GM12878 (cell line): ENCODE measurements at regions not wholly inside any gene's neighbourhood (a gene's known extent, or its start where the extent isn't known, plus 50 kb on each side); places are given as distances from the start of the nearest gene placed in this dataset.

ENCODE experiments used
- ATAC-seq: fragments of 200-7000 bp; cut with Tn5 transposase; 3 replicates; pipeline ENCODE4 v1.9.1; 2020; ENCODE audit warnings: mild to moderate bottlenecking, moderate library complexity
- BruUV-seq: library from RNA; stranded (reverse); fragments of 400-500 nt; replicated peaks from 2 replicates; lab custom pipeline; 2021; lab: Mats Ljungman, UMichigan
- CTCF ChIA-PET: fragments of 300-600 bp; sonication (Branson Sonifier 250); formaldehyde crosslinking; extraction: SDS; loops from one replicate; lab custom pipeline; 2021; ENCODE audit warnings: inconsistent platforms; lab: Yijun Ruan, JAX
- POLR2A ChIA-PET: fragments of 350-600 bp; formaldehyde crosslinking; extraction: SDS; loops from one replicate; lab custom pipeline; 2021; ENCODE audit warnings: inconsistent platforms; lab: Charles Lee
- RAD21 ChIA-PET: fragments of 300-600 bp; sonication (Branson Sonifier 250); formaldehyde crosslinking; loops from one replicate; lab custom pipeline; 2023; ENCODE audit warnings: antibody characterized with exemption; ENCODE audit not compliant: unreplicated experiment; lab: Charles Lee
- SMC1A ChIA-PET: fragments of 300-600 bp; sonication (Branson Sonifier 250); formaldehyde crosslinking; loops from one replicate; lab custom pipeline; 2023; ENCODE audit not compliant: unreplicated experiment, uncharacterized antibody; lab: Charles Lee
- DNase-seq: peaks from one replicate; pipeline ENCODE4 v3.0.0-alpha.2; 2011; ENCODE audit warnings: low read depth, low spot score
- FAIRE-seq: peaks from 3 replicates; lab custom pipeline; 2011; peaks lifted over from hg19 to GRCh38; lab: Jason Lieb, UNC
- H2AFZ ChIP-seq: 2 replicates; pipeline ENCODE4 v1.6.0; 2011; ENCODE audit warnings: low read depth, low read length, control low read depth; ENCODE audit not compliant: control insufficient read depth
- H3K27ac ChIP-seq: 2 replicates; pipeline ENCODE4 v1.5.1; 2011; ENCODE audit warnings: control low read depth; ENCODE audit not compliant: control insufficient read depth, insufficient read depth
- H3K27me3 ChIP-seq, 2 experiments: replicated peaks in 1 of 2; 2 replicates each; pipeline versions ENCODE4 v1.6.0 to v1.6.1; 2011; ENCODE audit warnings: low read length in 1 of 2; ENCODE audit not compliant: control insufficient read depth in 2 of 2, insufficient read depth in 2 of 2
- H3K36me3 ChIP-seq, 2 experiments: 2 replicates each; pipeline ENCODE4 v1.5.1; 2011; ENCODE audit warnings: low read length in 1 of 2; ENCODE audit not compliant: control insufficient read depth in 2 of 2, insufficient read depth in 2 of 2
- H3K4me1 ChIP-seq: 2 replicates; pipeline ENCODE4 v1.6.1; 2011; ENCODE audit warnings: mild to moderate bottlenecking, low read length, moderate library complexity, mixed read lengths; ENCODE audit not compliant: control insufficient read depth, insufficient read depth
- H3K4me2 ChIP-seq: 2 replicates; pipeline ENCODE4 v1.6.0; 2011; ENCODE audit warnings: control low read depth; ENCODE audit not compliant: control insufficient read depth, insufficient read depth
- H3K4me3 ChIP-seq: fragments of 200-600 bp; sonication (generic); 2 replicates; pipeline ENCODE4 v1.5.1; 2016
- H3K79me2 ChIP-seq: 2 replicates; pipeline ENCODE4 v1.6.0; 2011; ENCODE audit warnings: low read length; ENCODE audit not compliant: control insufficient read depth, insufficient read depth
- H3K9ac ChIP-seq: 2 replicates; pipeline ENCODE4 v1.8.0; 2011; ENCODE audit warnings: low read length, control low read depth, mixed read lengths; ENCODE audit not compliant: control insufficient read depth, insufficient read depth
- H3K9me3 ChIP-seq: replicated peaks from 3 replicates; pipeline ENCODE4 v1.5.1; 2011; ENCODE audit warnings: mild to moderate bottlenecking, low read length; ENCODE audit not compliant: control insufficient read depth, insufficient read depth
- H4K20me1 ChIP-seq: 2 replicates; pipeline ENCODE4 v1.6.0; 2011; ENCODE audit not compliant: control insufficient read depth, insufficient read depth
- NFYB ChIP-seq: IDR thresholded peaks from 2 replicates; pipeline ENCODE4 v1.6.1; 2011; ENCODE audit warnings: low read depth, mild to moderate bottlenecking, low read length, improper control_type of control experiment, moderate library complexity; ENCODE audit not compliant: insufficient read depth
- SREBF2 ChIP-seq: IDR thresholded peaks from 2 replicates; pipeline ENCODE4 v1.6.1; 2012; ENCODE audit warnings: mild to moderate bottlenecking, low read length
- YBX1 ChIP-seq: fragments of 450-650 bp; IDR thresholded peaks from 2 replicates; pipeline ENCODE4 v1.6.1; 2016; ENCODE audit warnings: antibody characterized with exemption
- ZNF207 ChIP-seq: fragments of 450-650 bp; IDR thresholded peaks from 2 replicates; pipeline ENCODE4 v1.6.1; 2014; ENCODE audit warnings: antibody characterized with exemption, mild to moderate bottlenecking, borderline replicate concordance
- ZNF622 ChIP-seq: fragments of 450-650 bp; IDR thresholded peaks from 2 replicates; pipeline ENCODE4 v1.6.1; 2017; ENCODE audit warnings: mild to moderate bottlenecking, inconsistent platforms
- WGBS: methylation state at CpG from one replicate; pipeline ENCODE4 v1.1.6; 2016; ENCODE audit warnings: low lambda C conversion rate; ENCODE audit not compliant: insufficient replicate concordance, insufficient coverage; ENCODE audit errors: missing lambda C conversion rate; 5-methylcytosine and 5-hydroxymethylcytosine counted together
- in situ Hi-C: fragments of 300-500 bp; cut with MboI; formaldehyde crosslinking; loops from 9 replicates; pipeline ENCODE4 v1.14.3; 2018; ENCODE audit warnings: mixed read lengths
- intact Hi-C: fragments of 100-400 bp; cut with micrococcal nuclease; formaldehyde crosslinking; loops from one replicate; pipeline ENCODE4 v1.14.2; 2022; ENCODE audit not compliant: unreplicated experiment
- TF ChIP-seq, protein P1 (sequence below), 3 experiments: IDR thresholded peaks in 2 of 3; conservative IDR thresholded peaks in 1 of 3; 2 replicates each; pipeline ENCODE4 v1.5.1; 2011; ENCODE audit warnings: low read depth in 3 of 3, low read length in 3 of 3, mild to moderate bottlenecking in 3 of 3, control low read depth in 2 of 3, moderate library complexity in 2 of 3, inconsistent platforms in 1 of 3, mixed read lengths in 1 of 3; ENCODE audit not compliant: control insufficient read depth in 2 of 3, insufficient read depth in 1 of 3; ENCODE audit errors: extremely low read depth in 1 of 3
- TF ChIP-seq, protein P2 (sequence below): fragments of 450-650 bp; IDR thresholded peaks from 2 replicates; pipeline ENCODE4 v1.6.1; 2018; ENCODE audit warnings: borderline replicate concordance, mild to moderate bottlenecking; ENCODE audit not compliant: partially characterized antibody
- TF ChIP-seq, protein P3 (sequence below): fragments of 450-650 bp; formaldehyde crosslinking; IDR thresholded peaks from 2 replicates; pipeline ENCODE4 v1.4.0; 2022; ENCODE audit warnings: mild to moderate bottlenecking, moderate library complexity

DNA sequence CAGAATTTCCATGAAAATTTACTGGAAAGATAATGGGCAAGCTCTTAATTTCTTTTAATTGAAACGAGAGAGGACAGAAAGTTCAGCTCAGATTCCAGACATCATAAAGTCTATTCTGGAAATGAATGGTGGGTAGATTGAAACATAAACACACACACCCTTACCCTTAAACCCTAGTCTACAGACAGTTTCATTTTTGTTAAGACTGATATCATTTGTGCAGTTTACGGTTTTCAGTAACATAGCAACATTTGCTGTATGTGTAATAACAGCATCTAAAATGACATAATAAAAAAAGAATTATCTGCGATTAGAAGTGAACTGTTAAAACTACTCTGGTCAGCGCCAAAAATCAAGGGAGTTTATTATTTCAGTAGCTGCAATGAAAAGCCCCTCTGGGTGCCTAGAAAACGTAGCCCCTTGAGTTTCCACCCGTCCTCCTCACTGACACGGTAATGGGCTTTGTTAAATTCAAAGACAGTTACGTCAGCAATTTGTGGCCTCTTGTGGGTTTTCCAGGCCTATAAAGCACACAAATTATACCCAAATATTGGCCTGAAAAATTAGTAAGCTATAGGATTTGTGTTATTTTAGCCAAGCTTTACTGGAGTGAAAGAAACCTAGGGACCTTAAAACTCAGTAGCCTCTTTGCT is 520.6 kb upstream of the SOX9 start:
- FAIRE-seq, result no peak

DNA sequence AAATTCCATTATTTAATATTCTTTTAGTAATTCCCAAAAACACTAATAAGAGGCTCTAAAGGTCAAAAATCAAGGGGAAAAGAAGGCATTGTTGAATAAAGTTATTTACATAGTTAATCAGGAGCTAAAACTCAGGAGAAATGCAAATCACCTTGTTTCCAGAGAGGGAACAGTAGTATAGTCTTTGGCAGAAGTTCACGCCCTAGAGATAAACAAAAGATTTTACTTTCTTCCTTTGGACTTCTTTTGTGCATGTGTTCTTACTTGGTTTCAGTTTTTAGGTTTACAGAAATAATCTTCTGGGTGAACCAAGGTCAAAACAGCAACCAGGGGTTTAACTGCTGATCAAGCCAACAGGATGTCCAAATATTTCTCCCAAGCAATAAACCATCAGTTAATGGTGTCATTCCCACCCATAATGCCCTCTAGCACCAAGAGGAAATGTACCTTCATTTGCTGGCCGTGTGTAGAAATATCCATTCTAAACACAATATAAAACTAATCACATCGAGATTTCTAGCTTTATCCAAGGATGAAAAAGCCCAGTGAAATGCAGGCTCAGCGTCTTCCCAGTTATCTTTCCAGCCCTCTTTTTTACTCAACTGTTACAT is 518.8 kb upstream of the SOX9 start:
- CTCF ChIA-PET, result no interaction called here
- no TSS peak for BruUV-seq
- in situ Hi-C loops (loop anchor here (25.0 kb wide), 1 partner anchor 935 kb away; no protein-coding TSS in a partner anchor), intact Hi-C loops (no loop called here)
- Histone ChIP-seq H3K9me3 (no peaks in the 10 kb centered on the region), H3K36me3 (no peaks in the 10 kb centered on the region), H3K27ac (no peak overlapping the region), H3K27me3 (no peaks in the 10 kb centered on the region), H3K4me2 (no peak overlapping the region), H4K20me1 (no peaks in the 10 kb centered on the region), H3K79me2 (no peaks in the 10 kb centered on the region), H2AFZ (no peak overlapping the region), H3K9ac (no peak overlapping the region), H3K4me3 (no peak overlapping the region), H3K4me1 (no peaks in the 10 kb centered on the region)
- FAIRE-seq, result no peak
- no peak for DNase-seq
- SMC1A ChIA-PET, result interaction anchor here (1.3 kb wide), 1 partner anchor 9 kb away, joined by 3 read pairs; no protein-coding TSS in a partner anchor
- POLR2A ChIA-PET, result no interaction called here
- RAD21 ChIA-PET, result no interaction called here
- WGBS, result 7% methylated on average over 4 of the region's 4 CpGs
- ATAC-seq, result no peak
- TF ChIP-seq, protein P1, sequence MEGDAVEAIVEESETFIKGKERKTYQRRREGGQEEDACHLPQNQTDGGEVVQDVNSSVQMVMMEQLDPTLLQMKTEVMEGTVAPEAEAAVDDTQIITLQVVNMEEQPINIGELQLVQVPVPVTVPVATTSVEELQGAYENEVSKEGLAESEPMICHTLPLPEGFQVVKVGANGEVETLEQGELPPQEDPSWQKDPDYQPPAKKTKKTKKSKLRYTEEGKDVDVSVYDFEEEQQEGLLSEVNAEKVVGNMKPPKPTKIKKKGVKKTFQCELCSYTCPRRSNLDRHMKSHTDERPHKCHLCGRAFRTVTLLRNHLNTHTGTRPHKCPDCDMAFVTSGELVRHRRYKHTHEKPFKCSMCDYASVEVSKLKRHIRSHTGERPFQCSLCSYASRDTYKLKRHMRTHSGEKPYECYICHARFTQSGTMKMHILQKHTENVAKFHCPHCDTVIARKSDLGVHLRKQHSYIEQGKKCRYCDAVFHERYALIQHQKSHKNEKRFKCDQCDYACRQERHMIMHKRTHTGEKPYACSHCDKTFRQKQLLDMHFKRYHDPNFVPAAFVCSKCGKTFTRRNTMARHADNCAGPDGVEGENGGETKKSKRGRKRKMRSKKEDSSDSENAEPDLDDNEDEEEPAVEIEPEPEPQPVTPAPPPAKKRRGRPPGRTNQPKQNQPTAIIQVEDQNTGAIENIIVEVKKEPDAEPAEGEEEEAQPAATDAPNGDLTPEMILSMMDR (IDR thresholded peaks at IDR 0.05 in 2 of 3, conservative IDR thresholded peaks at IDR 0.05 in 1 of 3; ENCODE audit: control insufficient read depth in 2 of 3, extremely low read depth in 1 of 3, insufficient read depth in 1 of 3, low read depth in 3 of 3, low read length in 3 of 3), result no peak
- TF ChIP-seq SREBF2, result no peak
- TF ChIP-seq, protein P2, sequence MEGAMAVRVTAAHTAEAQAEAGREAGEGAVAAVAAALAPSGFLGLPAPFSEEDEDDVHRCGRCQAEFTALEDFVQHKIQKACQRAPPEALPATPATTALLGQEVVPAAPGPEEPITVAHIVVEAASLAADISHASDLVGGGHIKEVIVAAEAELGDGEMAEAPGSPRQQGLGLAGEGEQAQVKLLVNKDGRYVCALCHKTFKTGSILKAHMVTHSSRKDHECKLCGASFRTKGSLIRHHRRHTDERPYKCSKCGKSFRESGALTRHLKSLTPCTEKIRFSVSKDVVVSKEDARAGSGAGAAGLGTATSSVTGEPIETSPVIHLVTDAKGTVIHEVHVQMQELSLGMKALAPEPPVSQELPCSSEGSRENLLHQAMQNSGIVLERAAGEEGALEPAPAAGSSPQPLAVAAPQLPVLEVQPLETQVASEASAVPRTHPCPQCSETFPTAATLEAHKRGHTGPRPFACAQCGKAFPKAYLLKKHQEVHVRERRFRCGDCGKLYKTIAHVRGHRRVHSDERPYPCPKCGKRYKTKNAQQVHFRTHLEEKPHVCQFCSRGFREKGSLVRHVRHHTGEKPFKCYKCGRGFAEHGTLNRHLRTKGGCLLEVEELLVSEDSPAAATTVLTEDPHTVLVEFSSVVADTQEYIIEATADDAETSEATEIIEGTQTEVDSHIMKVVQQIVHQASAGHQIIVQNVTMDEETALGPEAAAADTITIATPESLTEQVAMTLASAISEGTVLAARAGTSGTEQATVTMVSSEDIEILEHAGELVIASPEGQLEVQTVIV, result no peak
- no peak for TF ChIP-seq NFYB
- no peak for TF ChIP-seq YBX1
- TF ChIP-seq, protein P3, sequence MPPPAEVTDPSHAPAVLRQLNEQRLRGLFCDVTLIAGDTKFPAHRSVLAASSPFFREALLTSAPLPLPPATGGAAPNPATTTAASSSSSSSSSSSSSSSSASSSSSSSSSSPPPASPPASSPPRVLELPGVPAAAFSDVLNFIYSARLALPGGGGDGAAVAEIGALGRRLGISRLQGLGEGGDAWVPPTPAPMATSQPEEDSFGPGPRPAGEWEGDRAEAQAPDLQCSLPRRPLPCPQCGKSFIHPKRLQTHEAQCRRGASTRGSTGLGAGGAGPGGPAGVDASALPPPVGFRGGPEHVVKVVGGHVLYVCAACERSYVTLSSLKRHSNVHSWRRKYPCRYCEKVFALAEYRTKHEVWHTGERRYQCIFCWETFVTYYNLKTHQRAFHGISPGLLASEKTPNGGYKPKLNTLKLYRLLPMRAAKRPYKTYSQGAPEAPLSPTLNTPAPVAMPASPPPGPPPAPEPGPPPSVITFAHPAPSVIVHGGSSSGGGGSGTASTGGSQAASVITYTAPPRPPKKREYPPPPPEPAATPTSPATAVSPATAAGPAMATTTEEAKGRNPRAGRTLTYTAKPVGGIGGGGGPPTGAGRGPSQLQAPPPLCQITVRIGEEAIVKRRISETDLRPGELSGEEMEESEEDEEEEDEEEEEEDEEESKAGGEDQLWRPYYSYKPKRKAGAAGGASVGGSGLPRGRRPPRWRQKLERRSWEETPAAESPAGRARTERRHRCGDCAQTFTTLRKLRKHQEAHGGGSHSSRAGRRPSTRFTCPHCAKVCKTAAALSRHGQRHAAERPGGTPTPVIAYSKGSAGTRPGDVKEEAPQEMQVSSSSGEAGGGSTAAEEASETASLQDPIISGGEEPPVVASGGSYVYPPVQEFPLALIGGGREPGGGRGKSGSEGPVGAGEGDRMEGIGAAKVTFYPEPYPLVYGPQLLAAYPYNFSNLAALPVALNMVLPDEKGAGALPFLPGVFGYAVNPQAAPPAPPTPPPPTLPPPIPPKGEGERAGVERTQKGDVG, result no peak

More for the DNA sequence above, 520.6 kb upstream of the SOX9 start:
- Histone ChIP-seq H3K9ac (no peak overlapping the region), H3K79me2 (no peaks in the 10 kb centered on the region), H3K9me3 (no peaks in the 10 kb centered on the region), H3K4me3 (no peak overlapping the region), H3K27me3 (no peaks in the 10 kb centered on the region), H3K27ac (no peak overlapping the region), H3K4me1 (no peaks in the 10 kb centered on the region), H2AFZ (no peak overlapping the region), H3K36me3 (no peaks in the 10 kb centered on the region), H4K20me1 (no peaks in the 10 kb centered on the region), H3K4me2 (no peak overlapping the region)
- WGBS, result 36% methylated on average over 8 of the region's 8 CpGs
- ChIA-PET RAD21 (no interaction called here), SMC1A (interaction anchor here (1.2 kb wide), 1 partner anchor 714 kb away, joined by 3 read pairs; no protein-coding TSS in a partner anchor), POLR2A (no interaction called here), CTCF (interaction anchor here (0.7 to 0.8 kb wide), 2 partner anchors 127 to 1100 kb away, joined by 3 read pairs; no protein-coding TSS in a partner anchor)
- no TSS peak for BruUV-seq
- no peak for TF ChIP-seq ZNF622
- no peak for TF ChIP-seq ZNF207
- ATAC-seq, result peak; percentile 56
- DNase-seq, result no peak
- in situ Hi-C loops, result loop anchor here (25.0 kb wide), 1 partner anchor 937 kb away; no protein-coding TSS in a partner anchor
- intact Hi-C loops, result no loop called here
